NCI-H146 (cell line): ENCODE measurements at regions not wholly inside any gene's neighbourhood (a gene's known extent, or its start where the extent isn't known, plus 50 kb on each side); places are given as distances from the start of the nearest gene placed in this dataset.

Experiments used
- DNase-seq: peaks from one replicate; lab custom pipeline; 2025; lab: John Stamatoyannopoulos, UW

GRCh38 chr4:14850455-14851097, 151.7 kb upstream of the CPEB2 start:
- no peak for DNase-seq

- no peak for DNase-seq
Measured at GRCh38 chr4:14853176-14853943, 148.9 kb upstream of the CPEB2 start.

GRCh38 chr4:14855719-14856061, 146.6 kb upstream of the CPEB2 start:
- DNase-seq, result no peak

GRCh38 chr4:14856062-14856933, 146.0 kb upstream of the CPEB2 start:
- DNase-seq, result no peak

DNA sequence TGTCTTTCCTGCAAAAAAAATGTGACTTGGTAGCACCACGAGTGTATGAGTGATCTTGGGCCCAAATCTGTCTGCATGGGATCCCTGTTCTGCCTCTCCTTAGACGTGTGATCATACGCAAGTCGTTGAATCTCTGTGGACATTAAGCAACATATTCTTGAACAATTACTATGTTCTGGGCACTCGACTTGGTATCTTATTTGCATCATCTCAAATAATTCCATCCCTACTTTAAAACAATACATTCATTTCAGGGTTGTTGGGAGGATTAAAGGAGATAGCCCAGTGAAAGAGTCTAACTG, 145.4 kb upstream of the CPEB2 start:
- no peak for DNase-seq

DNA sequence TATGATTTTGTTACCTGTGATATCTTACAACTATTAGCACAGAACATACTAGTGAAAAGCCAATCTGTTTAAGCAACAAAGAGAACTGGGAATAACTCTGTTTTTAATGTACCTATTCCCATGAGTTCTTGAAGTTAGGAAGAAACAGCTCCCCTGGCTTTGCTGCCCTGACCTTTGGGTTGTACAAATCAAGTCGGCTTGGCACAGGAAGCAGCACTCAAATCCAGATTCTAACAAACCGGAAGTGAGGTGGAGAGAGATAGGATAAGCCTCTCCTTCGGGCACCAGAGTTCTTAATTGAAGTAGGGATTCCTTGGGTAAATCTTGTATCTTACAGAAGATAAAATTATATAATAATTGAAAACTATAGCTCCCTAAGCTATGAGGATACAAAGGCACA, 144.8 kb upstream of the CPEB2 start:
- no peak for DNase-seq

- no peak for DNase-seq
Measured at GRCh38 chr4:14857981-14858380, 144.3 kb upstream of the CPEB2 start.

DNA sequence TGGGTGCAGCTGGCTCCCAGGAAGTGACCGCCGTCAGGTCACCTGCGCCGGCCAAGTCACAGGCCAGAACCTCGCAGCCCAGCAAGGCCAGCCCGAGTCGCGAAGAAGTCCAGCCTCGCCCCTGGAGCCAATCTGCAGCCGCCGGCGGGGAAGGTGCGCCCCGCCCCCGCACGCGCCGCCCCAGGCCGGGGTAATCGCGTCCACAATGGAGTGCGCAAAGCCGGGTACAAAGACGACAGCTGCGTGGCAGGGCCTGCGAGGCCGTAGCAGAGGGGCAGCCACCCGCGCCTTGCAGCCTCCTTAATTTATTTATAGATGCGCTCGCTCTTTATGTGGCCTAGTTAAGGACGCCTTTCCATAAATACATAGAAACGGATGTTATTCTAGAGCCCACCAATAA, 139.4 kb upstream of the CPEB2 start:
- peak; percentile 61 for DNase-seq

- no peak for DNase-seq
Measured at GRCh38 chr4:14863418-14864364, 138.6 kb upstream of the CPEB2 start.

DNA sequence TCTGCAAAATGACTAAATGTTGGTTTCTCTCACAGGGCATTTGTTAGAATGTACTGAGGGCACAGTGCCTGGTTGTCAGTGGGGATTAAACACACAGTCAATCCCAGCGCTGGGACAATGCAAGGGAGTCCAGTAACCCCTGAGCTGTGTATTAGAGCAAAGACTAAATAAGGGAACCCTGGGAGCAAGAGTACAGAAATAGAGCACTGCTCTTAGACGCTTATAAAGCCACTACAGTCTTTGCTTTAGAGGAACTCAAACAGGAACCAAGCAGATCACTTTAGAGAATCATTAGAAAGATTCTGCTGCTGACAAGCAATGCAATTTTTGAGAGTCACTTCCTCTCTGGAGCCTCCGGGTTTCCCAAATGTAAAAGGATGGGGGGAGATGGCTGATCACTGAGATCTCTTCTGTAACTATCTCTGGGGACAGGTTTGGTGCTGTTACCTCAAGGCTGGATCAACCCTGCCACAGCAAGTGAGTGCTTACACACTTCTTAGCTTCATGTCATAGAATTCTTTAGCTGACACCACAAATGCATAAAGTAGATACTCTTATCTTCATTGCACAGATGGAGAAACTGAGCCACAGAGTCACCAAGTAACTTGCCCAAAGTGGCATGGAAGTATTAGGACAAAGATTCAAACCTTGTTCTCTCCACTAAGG, 137.8 kb upstream of the CPEB2 start:
- no peak for DNase-seq

DNA sequence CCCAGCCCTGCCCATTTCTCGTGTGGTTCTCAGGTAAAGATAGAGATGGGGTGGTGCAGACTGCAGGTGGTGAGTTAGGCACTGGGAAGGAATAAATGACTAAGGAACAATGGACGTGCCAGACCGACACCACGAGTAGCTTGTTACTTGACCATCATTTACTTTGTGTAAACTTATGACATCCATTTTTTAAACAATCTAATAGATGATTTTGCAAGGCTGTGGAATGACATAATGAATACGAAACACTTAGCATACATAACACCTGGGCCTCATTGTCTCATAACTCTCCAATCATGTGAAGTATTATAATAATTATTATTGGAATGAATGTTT, 137.3 kb upstream of the CPEB2 start:
- DNase-seq, result no peak

GRCh38 chr4:14865804-14866203, 136.5 kb upstream of the CPEB2 start:
- DNase-seq, result no peak

DNA sequence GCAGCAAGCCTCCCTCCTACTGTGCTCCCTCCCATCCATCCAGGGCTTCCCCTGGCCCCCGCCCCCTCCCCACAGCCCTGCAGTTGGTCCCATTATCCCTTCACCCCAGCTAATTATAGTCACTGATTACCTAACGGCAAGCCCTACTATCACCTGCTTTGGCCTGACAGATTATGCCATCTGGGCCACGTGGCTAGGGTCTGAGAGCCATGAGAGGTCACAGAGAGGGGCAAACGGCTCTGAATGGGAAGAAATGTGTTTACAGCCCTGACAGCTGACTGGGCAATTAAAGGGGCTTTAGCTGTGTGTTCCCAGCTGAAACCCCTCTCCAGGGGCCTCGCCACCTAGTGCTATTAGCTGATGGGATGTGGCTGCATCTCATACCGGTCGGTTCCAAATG, 134.4 kb upstream of the CPEB2 start:
- peak; percentile 97 for DNase-seq

GRCh38 chr4:14868426-14869395, 133.6 kb upstream of the CPEB2 start:
- DNase-seq, result no peak

GRCh38 chr4:14871676-14872430, 130.4 kb upstream of the CPEB2 start:
- peak; percentile 93 for DNase-seq

DNA sequence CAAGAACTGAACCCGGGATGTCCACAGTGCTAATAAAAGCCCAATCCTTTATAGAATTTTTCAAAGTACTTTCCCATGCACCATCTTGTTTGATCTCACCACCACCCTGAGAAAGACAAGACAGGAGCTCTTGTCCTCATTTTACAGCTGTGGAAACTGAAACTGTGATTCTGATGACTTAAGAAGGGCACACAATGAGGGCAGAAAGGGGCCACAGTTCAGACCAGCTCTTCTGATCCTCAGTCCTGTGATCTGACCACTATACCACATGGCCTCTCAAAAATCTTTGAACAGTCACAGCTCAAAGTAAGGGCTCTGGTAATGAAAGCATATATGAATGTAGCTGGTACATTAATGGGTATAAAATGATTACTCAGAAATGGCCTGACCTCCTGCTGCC, 127.3 kb upstream of the CPEB2 start:
- no peak for DNase-seq

GRCh38 chr4:14877246-14878225, 124.7 kb upstream of the CPEB2 start:
- DNase-seq, result peak; percentile 6

DNA sequence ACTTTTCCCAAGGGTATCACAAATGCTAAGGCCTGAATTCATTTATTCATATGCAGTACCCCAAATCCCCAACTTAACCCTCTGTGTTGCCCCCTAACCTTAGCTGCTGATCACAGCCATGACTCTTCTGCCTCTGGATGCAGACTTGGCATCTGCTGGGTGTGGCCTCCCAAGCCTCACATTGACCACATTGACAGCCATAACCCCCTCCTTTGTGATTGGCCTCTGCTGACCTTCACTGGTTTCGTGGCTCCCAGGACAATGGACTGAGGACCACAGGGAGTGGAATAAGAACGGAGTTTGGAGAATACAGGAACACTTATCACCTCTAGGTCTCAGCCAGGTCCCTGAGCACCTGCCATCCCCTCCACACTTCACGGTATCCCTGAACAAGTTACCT, 123.6 kb upstream of the CPEB2 start:
- DNase-seq, result peak; percentile 25
